Heart right ventricle (tissue), 16 donors: ENCODE measurements at regions not wholly inside any gene's neighbourhood (a gene's known extent, or its start where the extent isn't known, plus 50 kb on each side); places are given as distances from the start of the nearest gene placed in this dataset.

Experiments
- ATAC-seq, 8 donors: fragments of 200-7000 bp; cut with Tn5 transposase; one replicate each; pipeline ENCODE4 v1.9.1; 2020; ENCODE audit warnings: mild to moderate bottlenecking in 8 of 8, moderate library complexity in 8 of 8, moderate number of reproducible peaks in 1 of 8
- DNase-seq, 2 donors: peaks; one replicate each; pipeline ENCODE4 v3.0.0-alpha.2; 2020
- H3K27ac ChIP-seq, 10 donors: fragments of 200-600 bp; sonication (generic) in 2 of 10; one replicate each; pipeline versions ENCODE4 v1.5.0 to v1.8.0; 2020 to 2022; ENCODE audit warnings: mild to moderate bottlenecking in 3 of 10
- H3K27me3 ChIP-seq, 7 donors: fragments of 200-600 bp; one replicate each; pipeline ENCODE4 v1.8.0; 2021 to 2022; ENCODE audit warnings: mild to moderate bottlenecking in 2 of 7
- H3K36me3 ChIP-seq, 9 donors: fragments of 200-600 bp; sonication (generic) in 1 of 9; one replicate each; pipeline versions ENCODE4 v1.5.0 to v1.8.0; 2020 to 2022; ENCODE audit warnings: mild to moderate bottlenecking in 2 of 9
- H3K4me1 ChIP-seq, 9 donors: fragments of 200-600 bp; sonication (generic) in 1 of 9; one replicate each; pipeline versions ENCODE4 v1.5.0 to v1.8.0; 2020 to 2022; ENCODE audit warnings: mild to moderate bottlenecking in 4 of 9
- H3K4me3 ChIP-seq, 10 donors: fragments of 200-600 bp; sonication (generic) in 2 of 10; one replicate each; pipeline versions ENCODE4 v1.5.0 to v1.8.0; 2020 to 2022; ENCODE audit warnings: mild to moderate bottlenecking in 7 of 10, moderate library complexity in 2 of 10
- H3K9me3 ChIP-seq, 11 donors: fragments of 200-600 bp in 10 of 11; sonication (generic) in 2 of 11; one replicate each; pipeline versions ENCODE4 v1.5.0 to v1.8.0; 2013 to 2022; ENCODE audit warnings: mild to moderate bottlenecking in 2 of 11, control low read depth in 1 of 11, moderate library complexity in 1 of 11
- CTCF ChIP-seq, 9 donors: fragments of 200-600 bp; sonication (generic) in 2 of 9; IDR thresholded peaks; one replicate each; pipeline versions ENCODE4 v1.5.0 to v1.8.0; 2021 to 2022; ENCODE audit warnings: antibody characterized with exemption in 9 of 9, mild to moderate bottlenecking in 5 of 9, moderate library complexity in 1 of 9
- WGBS, 2 donors: extraction: QIAGEN DNeasy Blood & Tissue Kit; methylation state at CpG; one replicate each; pipeline ENCODE4 v1.1.7; 2013; ENCODE audit warnings: inconsistent platforms in 1 of 2; 5-methylcytosine and 5-hydroxymethylcytosine counted together
- intact Hi-C, 10 donors: fragments of 100-400 bp; cut with DNase I; formaldehyde crosslinking; loops; one replicate each; pipeline versions ENCODE4 v1.11.1 to v1.14.2; 2022
- donor health status: Arrhythmogenic right ventricular cardiomyopathy.
- donor health status: ischemic (EF 13 %, LVEDD 7.1; RV severe dilation, severe dysfunction).
- donor health status: healthy with polysubstance abuse.
- donor health status: DM: no; HTN: yes; CAD: no.
- donor health status: DM: no; HTN: no; CAD: no.
- donor health status: ischemic (EF 25% LVEDD 6.9; RV normal size, moderate dysfunction).
- donor health status: ischemic (EF 25% LVEDD 5.7; RV mildly dilated, moderate dysfunction).
- donor health status: healthy.
- donor health status: DM: yes; HTN: yes; CAD: no.
- donor health status: Ischemic cardiomyopathy.
- donor health status: ischemic (EF 35%, LVEDD 5.7; RV mildly dilated, moderate dysfunction).
- donor health status: nonischemic (EF 11% LVEDD 7.7; RV severe dilation, severe dysfunction).
- donor health status: DM: yes; HTN: yes; CAD: no.
- donor health status: PGD.
- donor health status: ischemic (EF 29% LVEDD 5.4; RV normal size, mild dysfunction).
- donor health status: nonischemic (EF 23%, LVEDD 6.1; RV moderate dilation, normal function).

- Histone ChIP-seq H3K27me3 (peaks cover 0 to 5% (median 0%) of the 10 kb centered on the region in 7 donors), H3K36me3 (no peaks in the 10 kb centered on the region), H3K27ac (no peak overlapping the region), H3K4me3 (no peak overlapping the region), H3K4me1 (no peaks in the 10 kb centered on the region), H3K9me3 (no peaks in the 10 kb centered on the region)
- intact Hi-C loops, result no loop called here
- 72 to 74% methylated on average over 6 of the region's 6 CpGs for WGBS, 2 donors
- DNase-seq, result no peak
- no peak for ATAC-seq
- TF ChIP-seq CTCF (IDR thresholded peaks at IDR 0.05), result no peak
Observed at GRCh38 chr14:97773598-97773997, 976.4 kb downstream of the VRK1 start.

- DNase-seq, result no peak
- intact Hi-C loops, result no loop called here
Observed at GRCh38 chr14:97776890-97777558, 979.8 kb downstream of the VRK1 start.

GRCh38 chr14:97777622-97778355, 980.6 kb downstream of the VRK1 start:
- Histone ChIP-seq H3K27me3 (peaks cover 0 to 5% (median 0%) of the 10 kb centered on the region in 7 donors), H3K9me3 (no peaks in the 10 kb centered on the region), H3K36me3 (no peaks in the 10 kb centered on the region), H3K4me3 (no peak overlapping the region), H3K4me1 (no peaks in the 10 kb centered on the region), H3K27ac (no peak overlapping the region)
- intact Hi-C loops, result no loop called here
- DNase-seq (no peak), ATAC-seq (no peak)
- WGBS, 2 donors, result 75 to 78% methylated on average over 9 of the region's 9 CpGs
- TF ChIP-seq CTCF (IDR thresholded peaks at IDR 0.05), result no peak

More at GRCh38 chr14:97776890-97777558, 979.8 kb downstream of the VRK1 start:
- 36 to 44% methylated on average over 5 of the region's 5 CpGs for WGBS, 2 donors
- no peak for TF ChIP-seq CTCF (IDR thresholded peaks at IDR 0.05)
- Histone ChIP-seq H3K4me3 (no peak overlapping the region), H3K9me3 (no peaks in the 10 kb centered on the region), H3K27me3 (peaks cover 0 to 5% (median 0%) of the 10 kb centered on the region in 7 donors), H3K27ac (no peak overlapping the region), H3K4me1 (no peaks in the 10 kb centered on the region), H3K36me3 (no peaks in the 10 kb centered on the region)
- no peak for ATAC-seq

GRCh38 chr14:97779140-97779539, 982.0 kb downstream of the VRK1 start:
- H3K4me1 ChIP-seq, result no peaks in the 10 kb centered on the region
- 45 to 58% methylated on average over 5 of the region's 5 CpGs for WGBS, 2 donors
- no peak overlapping the region for H3K27ac ChIP-seq
- H3K36me3 ChIP-seq, result no peaks in the 10 kb centered on the region
- H3K27me3 ChIP-seq, result peaks cover 0 to 3% (median 0%) of the 10 kb centered on the region in 7 donors
- TF ChIP-seq CTCF (IDR thresholded peaks at IDR 0.05), result no peak
- intact Hi-C loops, result no loop called here
- H3K9me3 ChIP-seq, result no peaks in the 10 kb centered on the region
- no peak for DNase-seq
- no peak for ATAC-seq
- H3K4me3 ChIP-seq, result no peak overlapping the region
